ENCODE measurements at regions not wholly inside any gene's neighbourhood (a gene's known extent, or its start where the extent isn't known, plus 50 kb on each side); places are given as distances from the start of the nearest gene placed in this dataset.

DNA sequence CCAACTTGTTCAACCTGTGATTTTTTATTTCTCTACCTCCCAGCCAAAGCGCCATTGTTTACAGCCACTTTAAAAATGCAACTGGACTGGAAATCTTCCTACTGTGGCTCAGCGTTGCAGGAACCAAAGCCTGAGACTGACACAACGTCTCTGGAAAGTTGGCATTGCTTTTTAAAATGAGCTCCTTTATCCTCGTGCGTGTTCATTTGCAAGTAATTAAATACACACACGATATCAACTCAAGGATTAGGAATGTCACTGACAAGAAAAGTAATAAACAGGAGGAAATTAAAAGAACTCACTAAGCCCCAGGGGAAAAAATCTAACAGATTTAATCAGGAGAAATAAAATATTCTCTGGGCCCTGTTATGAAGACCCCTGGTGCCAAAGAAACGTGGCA, 184.6 kb upstream of the IRS2 start:
- Histone ChIP-seq H3K36me3 (ENCODE audit: insufficient read depth, low read length) (no peaks in the 10 kb centered on the region), H3K9me3 (ENCODE audit: low read length) (no peaks in the 10 kb centered on the region), H4K20me1 (ENCODE audit: insufficient read depth, low read length) (no peaks in the 10 kb centered on the region), H3K4me2 (ENCODE audit: low read length) (no peak overlapping the region), H3K27ac (ENCODE audit: low read depth, low read length, poor library complexity, severe bottlenecking) (no peak overlapping the region), H3K4me3 (ENCODE audit: low read depth, low read length, poor library complexity, severe bottlenecking) (no peak overlapping the region), H2AFZ (ENCODE audit: low read length) (no peak overlapping the region), H3K4me1 (ENCODE audit: insufficient read depth, low read length, poor library complexity, severe bottlenecking) (no peaks in the 10 kb centered on the region), H3K9me2 (ENCODE audit: insufficient read depth, low read length) (no peaks in the 10 kb centered on the region), H3K79me2 (ENCODE audit: insufficient read depth, low read depth, low read length) (no peaks in the 10 kb centered on the region)
- intact Hi-C loops (cut with micrococcal nuclease; ENCODE audit: unreplicated experiment): no loop called here
- TF ChIP-seq, protein P1, sequence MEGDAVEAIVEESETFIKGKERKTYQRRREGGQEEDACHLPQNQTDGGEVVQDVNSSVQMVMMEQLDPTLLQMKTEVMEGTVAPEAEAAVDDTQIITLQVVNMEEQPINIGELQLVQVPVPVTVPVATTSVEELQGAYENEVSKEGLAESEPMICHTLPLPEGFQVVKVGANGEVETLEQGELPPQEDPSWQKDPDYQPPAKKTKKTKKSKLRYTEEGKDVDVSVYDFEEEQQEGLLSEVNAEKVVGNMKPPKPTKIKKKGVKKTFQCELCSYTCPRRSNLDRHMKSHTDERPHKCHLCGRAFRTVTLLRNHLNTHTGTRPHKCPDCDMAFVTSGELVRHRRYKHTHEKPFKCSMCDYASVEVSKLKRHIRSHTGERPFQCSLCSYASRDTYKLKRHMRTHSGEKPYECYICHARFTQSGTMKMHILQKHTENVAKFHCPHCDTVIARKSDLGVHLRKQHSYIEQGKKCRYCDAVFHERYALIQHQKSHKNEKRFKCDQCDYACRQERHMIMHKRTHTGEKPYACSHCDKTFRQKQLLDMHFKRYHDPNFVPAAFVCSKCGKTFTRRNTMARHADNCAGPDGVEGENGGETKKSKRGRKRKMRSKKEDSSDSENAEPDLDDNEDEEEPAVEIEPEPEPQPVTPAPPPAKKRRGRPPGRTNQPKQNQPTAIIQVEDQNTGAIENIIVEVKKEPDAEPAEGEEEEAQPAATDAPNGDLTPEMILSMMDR (conservative IDR thresholded peaks at IDR 0.05; ENCODE audit: low read length): no peak
- no peak for TF ChIP-seq EZH2phosphoT487 (IDR thresholded peaks at IDR 0.05; ENCODE audit: borderline replicate concordance, low read depth, low read length)
- no peak for DNase-seq (ENCODE audit: low spot score)
- CTCF ChIA-PET (ENCODE audit: unreplicated experiment): no interaction called here
- POLR2A ChIA-PET: no interaction called here
- BruUV-seq (replicated peaks): no TSS peak

DNA sequence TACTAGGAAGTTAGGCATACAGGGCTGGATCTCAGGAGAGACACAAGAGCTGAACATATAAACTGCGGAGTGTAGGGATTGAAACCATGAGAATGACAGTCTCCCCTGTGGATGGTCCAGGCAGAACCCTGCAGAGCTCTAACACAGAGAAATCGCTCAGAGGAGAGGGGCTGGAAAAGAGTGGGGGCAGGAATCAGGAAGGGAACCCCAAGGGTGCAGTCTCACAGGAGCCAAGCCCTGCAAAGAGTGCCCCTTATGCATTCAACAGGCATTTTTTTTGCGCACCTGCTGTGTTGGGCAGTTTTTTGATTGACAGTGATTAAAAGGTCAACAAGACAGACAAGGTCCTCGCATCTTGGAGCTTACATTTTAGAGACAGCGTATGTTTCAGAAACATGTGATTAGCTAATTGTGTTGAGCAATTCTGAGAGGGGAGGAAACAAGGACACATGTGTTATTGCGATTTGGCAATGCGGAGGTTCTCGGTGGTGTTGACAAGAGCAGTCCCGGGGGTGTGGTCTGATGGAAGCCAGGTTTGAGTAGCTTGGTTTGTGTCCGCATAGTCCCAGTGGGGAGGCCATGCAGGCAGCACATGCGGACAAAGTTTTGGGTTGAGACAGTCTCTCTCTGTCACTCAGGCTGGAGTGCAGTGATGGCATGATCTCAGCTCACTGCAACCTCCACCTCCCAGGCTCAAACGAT, 182.6 kb upstream of the IRS2 start:
- ChIA-PET CTCF (ENCODE audit: unreplicated experiment) (no interaction called here), POLR2A (no interaction called here)
- intact Hi-C loops (cut with micrococcal nuclease; ENCODE audit: unreplicated experiment): no loop called here
- Histone ChIP-seq H3K4me1 (ENCODE audit: insufficient read depth, low read length, poor library complexity, severe bottlenecking) (no peaks in the 10 kb centered on the region), H3K9me2 (ENCODE audit: insufficient read depth, low read length) (no peaks in the 10 kb centered on the region), H3K4me3 (ENCODE audit: low read depth, low read length, poor library complexity, severe bottlenecking) (no peak overlapping the region), H3K79me2 (ENCODE audit: insufficient read depth, low read depth, low read length) (no peaks in the 10 kb centered on the region), H4K20me1 (ENCODE audit: insufficient read depth, low read length) (no peaks in the 10 kb centered on the region), H3K4me2 (ENCODE audit: low read length) (no peak overlapping the region), H3K36me3 (ENCODE audit: insufficient read depth, low read length) (no peaks in the 10 kb centered on the region), H2AFZ (ENCODE audit: low read length) (no peak overlapping the region), H3K9me3 (ENCODE audit: low read length) (no peaks in the 10 kb centered on the region), H3K27ac (ENCODE audit: low read depth, low read length, poor library complexity, severe bottlenecking) (no peak overlapping the region)
- DNase-seq (ENCODE audit: low spot score): no peak
- BruUV-seq (replicated peaks): no TSS peak
- TF ChIP-seq EZH2phosphoT487 (IDR thresholded peaks at IDR 0.05; ENCODE audit: borderline replicate concordance, low read depth, low read length): no peak
- TF ChIP-seq, protein P1 (conservative IDR thresholded peaks at IDR 0.05; ENCODE audit: low read length): no peak

DNA sequence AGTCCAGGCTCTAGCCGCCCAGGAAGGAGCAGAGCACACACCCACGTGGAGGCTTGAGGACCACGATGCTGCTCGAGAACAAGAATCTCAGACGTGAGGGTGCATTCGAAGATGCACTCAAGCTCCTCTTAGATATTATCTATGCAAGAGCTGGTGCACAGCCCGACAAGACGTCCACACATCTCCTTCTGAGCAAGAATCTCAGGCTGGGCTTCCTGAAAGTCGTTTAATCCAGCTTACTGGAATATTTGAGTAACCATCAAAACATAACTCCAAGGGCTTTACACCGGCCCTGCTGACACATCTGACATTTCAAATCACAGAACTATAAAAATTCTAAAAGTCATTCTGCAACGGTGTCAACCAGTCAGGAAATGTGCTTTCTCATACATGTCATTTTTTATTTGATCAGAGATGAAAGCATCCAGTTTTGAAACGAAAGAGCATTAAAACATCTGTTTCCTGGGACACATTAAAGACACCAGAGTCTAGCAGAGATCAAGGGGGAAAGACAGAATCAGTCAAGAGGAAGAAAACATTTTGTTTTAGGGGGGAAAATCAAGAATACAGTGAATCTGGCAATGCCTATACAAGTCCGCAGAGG, 177.7 kb upstream of the IRS2 start:
- H3K9me2 ChIP-seq (ENCODE audit: insufficient read depth, low read length): no peaks in the 10 kb centered on the region
- H3K4me2 ChIP-seq (ENCODE audit: low read length): no peak overlapping the region
- no peaks in the 10 kb centered on the region for H4K20me1 ChIP-seq (ENCODE audit: insufficient read depth, low read length)
- POLR2A ChIA-PET: interaction anchor here (0.7 kb wide), 1 partner anchor 778 kb away, joined by 5 read pairs; no protein-coding TSS in a partner anchor
- H3K4me3 ChIP-seq (ENCODE audit: low read depth, low read length, poor library complexity, severe bottlenecking): no peak overlapping the region
- H2AFZ ChIP-seq (ENCODE audit: low read length): no peak overlapping the region
- H3K9me3 ChIP-seq (ENCODE audit: low read length): no peaks in the 10 kb centered on the region
- no peaks in the 10 kb centered on the region for H3K36me3 ChIP-seq (ENCODE audit: insufficient read depth, low read length)
- intact Hi-C loops (cut with micrococcal nuclease; ENCODE audit: unreplicated experiment): no loop called here
- no peak for TF ChIP-seq EZH2phosphoT487 (IDR thresholded peaks at IDR 0.05; ENCODE audit: borderline replicate concordance, low read depth, low read length)
- TF ChIP-seq, protein P1 (conservative IDR thresholded peaks at IDR 0.05; ENCODE audit: low read length): no peak
- no peak for DNase-seq (ENCODE audit: low spot score)
- no peaks in the 10 kb centered on the region for H3K79me2 ChIP-seq (ENCODE audit: insufficient read depth, low read depth, low read length)
- no peaks in the 10 kb centered on the region for H3K4me1 ChIP-seq (ENCODE audit: insufficient read depth, low read length, poor library complexity, severe bottlenecking)
- CTCF ChIA-PET (ENCODE audit: unreplicated experiment): no interaction called here
- H3K27ac ChIP-seq (ENCODE audit: low read depth, low read length, poor library complexity, severe bottlenecking): no peak overlapping the region
- BruUV-seq (replicated peaks): no TSS peak
